ENCODE measurements at regions not wholly inside any gene's neighbourhood (a gene's known extent, or its start where the extent isn't known, plus 50 kb on each side); places are given as distances from the start of the nearest gene placed in this dataset.

- 71 to 82% (median 74%) methylated on average over 6 of the region's 6 CpGs for WGBS, 5 donors
- intact Hi-C loops (cut with DNase I; ENCODE audit: low total_unique reads) = no loop called here
Measured at GRCh38 chr5:175248416-175248905, 195.5 kb downstream of the DRD1 start.

GRCh38 chr5:175246889-175247520, 197.0 kb downstream of the DRD1 start:
- Histone ChIP-seq H3K9me3 (no peaks in the 10 kb centered on the region), H3K4me1 (peaks cover 0 to 12% (median 4%) of the 10 kb centered on the region in 4 donors), H3K4me3 (no peak overlapping the region), H3K27me3 (no peaks in the 10 kb centered on the region), H3K27ac (peak overlapping the region in 2 of 5 donors; percentile 43 to 67), H3K36me3 (no peaks in the 10 kb centered on the region)
- intact Hi-C loops (cut with DNase I; ENCODE audit: low total_unique reads) = no loop called here
- no peak for TF ChIP-seq POLR2AphosphoS5 (IDR thresholded peaks at IDR 0.05)
- TF ChIP-seq EP300 (IDR thresholded peaks at IDR 0.05) = no peak
- TF ChIP-seq, protein P1, sequence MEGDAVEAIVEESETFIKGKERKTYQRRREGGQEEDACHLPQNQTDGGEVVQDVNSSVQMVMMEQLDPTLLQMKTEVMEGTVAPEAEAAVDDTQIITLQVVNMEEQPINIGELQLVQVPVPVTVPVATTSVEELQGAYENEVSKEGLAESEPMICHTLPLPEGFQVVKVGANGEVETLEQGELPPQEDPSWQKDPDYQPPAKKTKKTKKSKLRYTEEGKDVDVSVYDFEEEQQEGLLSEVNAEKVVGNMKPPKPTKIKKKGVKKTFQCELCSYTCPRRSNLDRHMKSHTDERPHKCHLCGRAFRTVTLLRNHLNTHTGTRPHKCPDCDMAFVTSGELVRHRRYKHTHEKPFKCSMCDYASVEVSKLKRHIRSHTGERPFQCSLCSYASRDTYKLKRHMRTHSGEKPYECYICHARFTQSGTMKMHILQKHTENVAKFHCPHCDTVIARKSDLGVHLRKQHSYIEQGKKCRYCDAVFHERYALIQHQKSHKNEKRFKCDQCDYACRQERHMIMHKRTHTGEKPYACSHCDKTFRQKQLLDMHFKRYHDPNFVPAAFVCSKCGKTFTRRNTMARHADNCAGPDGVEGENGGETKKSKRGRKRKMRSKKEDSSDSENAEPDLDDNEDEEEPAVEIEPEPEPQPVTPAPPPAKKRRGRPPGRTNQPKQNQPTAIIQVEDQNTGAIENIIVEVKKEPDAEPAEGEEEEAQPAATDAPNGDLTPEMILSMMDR (IDR thresholded peaks at IDR 0.05) = no peak
- no peak for TF ChIP-seq POLR2A (IDR thresholded peaks at IDR 0.05)
- 37 to 57% (median 51%) methylated on average over 4 of the region's 4 CpGs for WGBS, 5 donors
- no peak for DNase-seq

More at GRCh38 chr5:175248416-175248905, 195.5 kb downstream of the DRD1 start:
- no peak for TF ChIP-seq EP300 (IDR thresholded peaks at IDR 0.05)
- TF ChIP-seq POLR2AphosphoS5 (IDR thresholded peaks at IDR 0.05) = no peak
- no peak for TF ChIP-seq POLR2A (IDR thresholded peaks at IDR 0.05)
- TF ChIP-seq, protein P1 (IDR thresholded peaks at IDR 0.05) = no peak
- no peak overlapping the region for H3K4me3 ChIP-seq
- no peaks in the 10 kb centered on the region for H3K36me3 ChIP-seq
- no peak overlapping the region for H3K27ac ChIP-seq
- H3K4me1 ChIP-seq = peaks cover 0 to 17% (median 9%) of the 10 kb centered on the region in 4 donors
- H3K9me3 ChIP-seq = no peaks in the 10 kb centered on the region
- DNase-seq = no peak
- H3K27me3 ChIP-seq = no peaks in the 10 kb centered on the region

- Histone ChIP-seq H3K27me3 (no peaks in the 10 kb centered on the region), H3K9me3 (no peaks in the 10 kb centered on the region), H3K27ac (peak overlapping the region in 2 of 5 donors; percentile 43 to 67), H3K4me3 (no peak overlapping the region), H3K36me3 (no peaks in the 10 kb centered on the region), H3K4me1 (peaks cover 0 to 12% (median 4%) of the 10 kb centered on the region in 4 donors)
- peak in 1 of 2 donors; percentile 10 for DNase-seq
- 48 to 66% (median 58%) methylated on average over 8 of the region's 8 CpGs for WGBS, 5 donors
- intact Hi-C loops (cut with DNase I; ENCODE audit: low total_unique reads) = no loop called here
- TF ChIP-seq POLR2AphosphoS5 (IDR thresholded peaks at IDR 0.05) (peak in 1 of 3 donors; percentile 26), POLR2A (IDR thresholded peaks at IDR 0.05) (no peak)
Measured at GRCh38 chr5:175246242-175246888, 197.6 kb downstream of the DRD1 start.

- H3K9me3 ChIP-seq = no peaks in the 10 kb centered on the region
- H3K4me3 ChIP-seq = no peak overlapping the region
- H3K4me1 ChIP-seq = peaks cover 0 to 12% (median 4%) of the 10 kb centered on the region in 4 donors
- no peaks in the 10 kb centered on the region for H3K27me3 ChIP-seq
- 74 to 92% (median 87%) methylated on average over 6 of the region's 6 CpGs for WGBS, 5 donors
- no peaks in the 10 kb centered on the region for H3K36me3 ChIP-seq
- TF ChIP-seq POLR2AphosphoS5 (IDR thresholded peaks at IDR 0.05) (no peak), POLR2A (IDR thresholded peaks at IDR 0.05) (no peak), EP300 (IDR thresholded peaks at IDR 0.05) (no peak)
- TF ChIP-seq, protein P1 (IDR thresholded peaks at IDR 0.05) = no peak
- H3K27ac ChIP-seq = no peak overlapping the region
- intact Hi-C loops (cut with DNase I; ENCODE audit: low total_unique reads) = no loop called here
- no peak for DNase-seq
Measured at GRCh38 chr5:175243441-175243840, 200.5 kb downstream of the DRD1 start.
